PC-3 (cell line): ENCODE measurements at regions not wholly inside any gene's neighbourhood (a gene's known extent, or its start where the extent isn't known, plus 50 kb on each side); places are given as distances from the start of the nearest gene placed in this dataset.
A peak's percentile ranks its signal among the peaks of the same experiment; 100 is the strongest.

ENCODE experiments used
- ATAC-seq: fragments of 200-7000 bp; cut with Tn5 transposase; 2 replicates; pipeline ENCODE4 v1.9.1; 2020; ENCODE audit warnings: mild to moderate bottlenecking, moderate library complexity
- BruUV-seq: library from RNA; stranded (reverse); fragments of 400-500 nt; replicated peaks from 2 replicates; lab custom pipeline; 2021; lab: Mats Ljungman, UMichigan
- CTCF ChIA-PET: fragments of 300-600 bp; sonication (Branson Sonifier 250); formaldehyde crosslinking; loops from one replicate; lab custom pipeline; 2022; ENCODE audit warnings: antibody characterized with exemption; lab: Charles Lee
- POLR2A ChIA-PET: fragments of 300-600 bp; sonication (Branson Sonifier 250); formaldehyde crosslinking; loops from one replicate; lab custom pipeline; 2022; ENCODE audit warnings: antibody characterized with exemption; ENCODE audit not compliant: unreplicated experiment; lab: Charles Lee
- DNase-seq: peaks from one replicate; pipeline ENCODE4 v3.0.0-alpha.2; 2015
- H2AFZ ChIP-seq: fragments of 300-600 bp; sonication (generic); 2 replicates; pipeline ENCODE4 v1.6.0; 2016; ENCODE audit warnings: antibody characterized with exemption, low read length
- H3F3A ChIP-seq: fragments of 300-600 bp; sonication (generic); one replicate; pipeline ENCODE4 v1.6.0; 2017; ENCODE audit warnings: antibody characterized with exemption, low read length, control low read depth, mild to moderate bottlenecking; ENCODE audit not compliant: unreplicated experiment
- H3K27ac ChIP-seq: fragments of 300-600 bp; sonication (generic); 2 replicates; pipeline ENCODE4 v1.5.1; 2016; ENCODE audit warnings: mild to moderate bottlenecking, low read length
- H3K27me3 ChIP-seq: fragments of 300-600 bp; sonication (generic); 2 replicates; pipeline ENCODE4 v1.6.1; 2016; ENCODE audit warnings: low read length, mixed read lengths
- H3K36me3 ChIP-seq: fragments of 300-600 bp; sonication (generic); 2 replicates; pipeline ENCODE4 v1.6.1; 2016; ENCODE audit warnings: low read depth, mixed run types, low read length, mixed read lengths
- H3K4me1 ChIP-seq: fragments of 300-600 bp; sonication (generic); 2 replicates; pipeline ENCODE4 v1.5.1; 2016; ENCODE audit warnings: low read length; ENCODE audit not compliant: insufficient read depth
- H3K4me2 ChIP-seq: fragments of 300-600 bp; sonication (generic); 2 replicates; pipeline ENCODE4 v1.6.0; 2016; ENCODE audit warnings: low read length
- H3K4me3 ChIP-seq: fragments of 300-600 bp; sonication (generic); 2 replicates; pipeline ENCODE4 v1.5.1; 2016; ENCODE audit warnings: mild to moderate bottlenecking, low read length, mixed read lengths
- H3K79me2 ChIP-seq: fragments of 300-600 bp; sonication (generic); 2 replicates; pipeline ENCODE4 v1.6.1; 2017; ENCODE audit warnings: low read length, mixed read lengths
- H3K9ac ChIP-seq: fragments of 300-600 bp; sonication (generic); 2 replicates; pipeline ENCODE4 v1.6.0; 2016; ENCODE audit warnings: mild to moderate bottlenecking, low read length
- H3K9me2 ChIP-seq: fragments of 300-600 bp; sonication (generic); replicated peaks from 2 replicates; pipeline ENCODE4 v1.6.1; 2016; ENCODE audit warnings: mixed run types, low read length, mixed read lengths
- H3K9me3 ChIP-seq: fragments of 300-600 bp; sonication (generic); 2 replicates; pipeline ENCODE4 v1.6.1; 2016; ENCODE audit warnings: low read length, mixed read lengths
- H4K20me1 ChIP-seq: fragments of 300-600 bp; sonication (generic); 2 replicates; pipeline ENCODE4 v1.6.1; 2016; ENCODE audit warnings: low read length, mixed read lengths
- EZH2 ChIP-seq: fragments of 300-600 bp; sonication (generic); IDR thresholded peaks from one replicate; pipeline ENCODE4 v1.6.1; 2017; ENCODE audit warnings: antibody characterized with exemption, mild to moderate bottlenecking, low read length; ENCODE audit not compliant: unreplicated experiment
- EZH2phosphoT487 ChIP-seq: fragments of 300-600 bp; sonication (generic); IDR thresholded peaks from 2 replicates; pipeline ENCODE4 v1.6.1; 2018; ENCODE audit warnings: mild to moderate bottlenecking, antibody characterized with exemption, low read length, borderline replicate concordance
- intact Hi-C: fragments of 100-400 bp; cut with micrococcal nuclease; formaldehyde crosslinking; loops from 2 replicates; pipeline ENCODE4 v1.9.0; 2023
- TF ChIP-seq, protein P1 (sequence below): fragments of 300-600 bp; sonication (generic); conservative IDR thresholded peaks from 2 replicates; pipeline ENCODE4 v1.5.1; 2017; ENCODE audit warnings: antibody characterized with exemption, low read depth, mild to moderate bottlenecking, low read length

DNA sequence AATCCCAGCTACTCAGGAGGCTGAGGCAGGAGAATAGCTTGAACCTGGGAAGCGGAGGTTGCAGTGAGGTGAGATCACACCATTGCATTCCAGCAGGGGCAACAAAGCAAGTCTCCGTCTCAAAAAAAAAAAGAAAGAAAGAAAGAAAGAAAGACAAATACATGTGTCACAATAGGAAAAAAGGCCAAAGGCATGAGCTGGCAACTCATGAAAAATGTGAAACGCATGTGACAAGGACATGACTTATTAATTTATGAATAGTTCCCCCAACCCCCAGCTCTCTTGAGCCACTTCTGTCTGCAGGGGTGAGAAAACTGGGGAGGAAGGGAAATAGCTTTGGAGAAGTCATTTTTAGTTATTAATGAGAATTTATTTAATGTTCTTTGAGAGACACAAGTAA is 120.6 kb downstream of the AIPL1 start:
- Histone ChIP-seq H3K9ac (no peak overlapping the region), H3K4me2 (no peak overlapping the region), H3K27me3 (no peaks in the 10 kb centered on the region), H3K79me2 (no peaks in the 10 kb centered on the region), H3K9me2 (no peaks in the 10 kb centered on the region), H3K27ac (no peak overlapping the region), H2AFZ (no peak overlapping the region), H3K36me3 (no peaks in the 10 kb centered on the region), H3K4me3 (no peak overlapping the region), H3F3A (no peaks in the 10 kb centered on the region), H3K9me3 (no peaks in the 10 kb centered on the region), H3K4me1 (0 out of 2 replicates have a peak, but pooled peaks cover 8% of the 10 kb centered on the region), H4K20me1 (no peaks in the 10 kb centered on the region)
- CTCF ChIA-PET = no interaction called here
- TF ChIP-seq, protein P1, sequence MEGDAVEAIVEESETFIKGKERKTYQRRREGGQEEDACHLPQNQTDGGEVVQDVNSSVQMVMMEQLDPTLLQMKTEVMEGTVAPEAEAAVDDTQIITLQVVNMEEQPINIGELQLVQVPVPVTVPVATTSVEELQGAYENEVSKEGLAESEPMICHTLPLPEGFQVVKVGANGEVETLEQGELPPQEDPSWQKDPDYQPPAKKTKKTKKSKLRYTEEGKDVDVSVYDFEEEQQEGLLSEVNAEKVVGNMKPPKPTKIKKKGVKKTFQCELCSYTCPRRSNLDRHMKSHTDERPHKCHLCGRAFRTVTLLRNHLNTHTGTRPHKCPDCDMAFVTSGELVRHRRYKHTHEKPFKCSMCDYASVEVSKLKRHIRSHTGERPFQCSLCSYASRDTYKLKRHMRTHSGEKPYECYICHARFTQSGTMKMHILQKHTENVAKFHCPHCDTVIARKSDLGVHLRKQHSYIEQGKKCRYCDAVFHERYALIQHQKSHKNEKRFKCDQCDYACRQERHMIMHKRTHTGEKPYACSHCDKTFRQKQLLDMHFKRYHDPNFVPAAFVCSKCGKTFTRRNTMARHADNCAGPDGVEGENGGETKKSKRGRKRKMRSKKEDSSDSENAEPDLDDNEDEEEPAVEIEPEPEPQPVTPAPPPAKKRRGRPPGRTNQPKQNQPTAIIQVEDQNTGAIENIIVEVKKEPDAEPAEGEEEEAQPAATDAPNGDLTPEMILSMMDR = no peak
- no peak for TF ChIP-seq EZH2
- no peak for TF ChIP-seq EZH2phosphoT487
- POLR2A ChIA-PET = no interaction called here
- BruUV-seq = no TSS peak
- DNase-seq (peak; percentile 57), ATAC-seq (no peak; the same call in 1 of the 2 replicates)
- intact Hi-C loops = no loop called here

DNA sequence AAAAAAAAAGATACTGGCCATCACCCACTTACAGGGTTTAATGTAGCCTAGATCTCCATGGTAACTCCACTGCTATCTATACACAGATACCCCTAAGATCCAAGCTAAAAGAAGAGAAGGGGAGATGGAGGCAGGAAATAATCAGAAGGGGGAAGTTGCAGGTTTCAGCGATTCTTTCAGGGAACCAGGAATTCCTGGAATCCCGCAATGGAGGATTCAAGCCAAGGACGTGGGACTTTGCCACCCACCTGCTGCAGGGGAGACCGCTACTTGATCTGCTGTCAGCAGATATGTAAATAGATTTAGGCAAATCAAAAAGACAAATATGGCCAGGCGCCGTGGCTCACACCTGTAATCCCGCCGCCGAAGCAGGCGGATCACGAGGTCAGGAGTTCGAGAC is 121.1 kb downstream of the AIPL1 start:
- Histone ChIP-seq H3F3A (no peaks in the 10 kb centered on the region), H3K9ac (no peak overlapping the region), H3K9me3 (no peaks in the 10 kb centered on the region), H3K4me3 (no peak overlapping the region), H3K36me3 (no peaks in the 10 kb centered on the region), H3K9me2 (no peaks in the 10 kb centered on the region), H3K27me3 (no peaks in the 10 kb centered on the region), H4K20me1 (no peaks in the 10 kb centered on the region), H3K4me1 (0 out of 2 replicates have a peak, but pooled peaks cover 8% of the 10 kb centered on the region), H3K4me2 (no peak overlapping the region), H3K27ac (no peak overlapping the region), H3K79me2 (no peaks in the 10 kb centered on the region), H2AFZ (no peak overlapping the region)
- POLR2A ChIA-PET = no interaction called here
- DNase-seq = no peak
- intact Hi-C loops = no loop called here
- BruUV-seq = no TSS peak
- no peak for ATAC-seq
- CTCF ChIA-PET = no interaction called here
- no peak for TF ChIP-seq EZH2phosphoT487
- TF ChIP-seq, protein P1 = no peak
- TF ChIP-seq EZH2 = no peak

DNA sequence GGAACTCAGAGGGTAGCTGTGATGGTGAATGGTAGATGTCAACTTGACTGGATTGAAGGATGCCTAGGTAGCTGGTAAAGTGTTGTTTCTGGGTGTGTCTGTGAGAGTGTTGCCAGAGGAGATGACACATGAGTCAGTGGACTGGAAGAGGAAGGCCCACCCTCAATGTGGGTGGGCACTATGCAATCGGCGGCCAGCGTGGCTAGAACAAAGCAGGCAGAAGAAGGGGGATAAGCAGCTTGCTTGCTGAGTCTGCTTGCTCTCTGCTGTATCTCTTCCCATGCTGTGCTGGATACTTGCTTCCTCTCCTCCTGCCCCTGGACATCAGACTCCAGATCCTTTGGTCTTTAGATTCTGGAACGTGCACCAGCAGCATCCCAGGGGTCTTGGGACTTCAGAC is 128.1 kb downstream of the AIPL1 start:
- intact Hi-C loops = no loop called here
- Histone ChIP-seq H3F3A (no peaks in the 10 kb centered on the region), H4K20me1 (no peaks in the 10 kb centered on the region), H3K9ac (no peak overlapping the region), H3K9me3 (no peaks in the 10 kb centered on the region), H3K79me2 (no peaks in the 10 kb centered on the region), H3K4me3 (no peak overlapping the region), H3K9me2 (no peaks in the 10 kb centered on the region), H3K36me3 (no peaks in the 10 kb centered on the region), H3K4me2 (no peak overlapping the region), H3K4me1 (no peaks in the 10 kb centered on the region), H3K27ac (no peak overlapping the region), H3K27me3 (0 out of 2 replicates have a peak, but pooled peaks cover 3% of the 10 kb centered on the region), H2AFZ (no peak overlapping the region)
- CTCF ChIA-PET = no interaction called here
- DNase-seq (peak; percentile 5), ATAC-seq (no peak)
- BruUV-seq = no TSS peak
- POLR2A ChIA-PET = no interaction called here
- TF ChIP-seq EZH2 (no peak), EZH2phosphoT487 (no peak)
- TF ChIP-seq, protein P1 = no peak
